Tibial artery (tissue), 4 donors: ENCODE measurements at regions not wholly inside any gene's neighbourhood (a gene's known extent, or its start where the extent isn't known, plus 50 kb on each side); places are given as distances from the start of the nearest gene placed in this dataset.

ENCODE experiments used
- DNase-seq, 2 donors: peaks; one replicate each; pipeline ENCODE4 v3.0.0-alpha.2; 2019
- H3K27ac ChIP-seq, 2 donors: fragments of 200-600 bp; sonication (generic) in 1 of 2; 1 replicate in 1 of 2; 2 replicates in 1 of 2; pipeline ENCODE4 v1.5.1; 2018 to 2019; ENCODE audit warnings: mild to moderate bottlenecking in 1 of 2
- H3K27me3 ChIP-seq, 2 donors: fragments of 200-600 bp; sonication (generic) in 1 of 2; one replicate each; pipeline versions ENCODE4 v1.5.1 to v1.6.0; 2016 to 2019
- H3K36me3 ChIP-seq, 3 donors: fragments of 200-600 bp; sonication (generic) in 2 of 3; one replicate each; pipeline ENCODE4 v1.5.1; 2016 to 2019; ENCODE audit warnings: mild to moderate bottlenecking in 2 of 3
- H3K4me1 ChIP-seq, 4 donors: fragments of 200-600 bp; sonication (generic) in 2 of 4; 1 replicate in 3 of 4; 2 replicates in 1 of 4; pipeline ENCODE4 v1.5.1; 2016 to 2019
- H3K4me3 ChIP-seq, 2 donors: fragments of 200-600 bp; sonication (generic) in 1 of 2; 1 replicate in 1 of 2; 2 replicates in 1 of 2; pipeline ENCODE4 v1.5.1; 2018 to 2019; ENCODE audit warnings: mild to moderate bottlenecking in 2 of 2
- H3K9me3 ChIP-seq, 3 donors: fragments of 200-600 bp; sonication (generic) in 1 of 3; one replicate each; pipeline ENCODE4 v1.5.1; 2016 to 2019
- intact Hi-C: fragments of 100-400 bp; cut with DNase I; formaldehyde crosslinking; loops from one replicate; pipeline ENCODE4 v1.15.0; 2023; ENCODE audit warnings: low total_unique reads
- TF ChIP-seq, protein P1 (sequence below), 2 experiments: fragments of 200-600 bp in 1 of 2; fragments of 450-650 bp in 1 of 2; IDR thresholded peaks; one replicate each; pipeline ENCODE4 v1.5.1; 2017 to 2019; ENCODE audit warnings: antibody characterized with exemption in 2 of 2, mild to moderate bottlenecking in 1 of 2, moderate library complexity in 1 of 2

DNA sequence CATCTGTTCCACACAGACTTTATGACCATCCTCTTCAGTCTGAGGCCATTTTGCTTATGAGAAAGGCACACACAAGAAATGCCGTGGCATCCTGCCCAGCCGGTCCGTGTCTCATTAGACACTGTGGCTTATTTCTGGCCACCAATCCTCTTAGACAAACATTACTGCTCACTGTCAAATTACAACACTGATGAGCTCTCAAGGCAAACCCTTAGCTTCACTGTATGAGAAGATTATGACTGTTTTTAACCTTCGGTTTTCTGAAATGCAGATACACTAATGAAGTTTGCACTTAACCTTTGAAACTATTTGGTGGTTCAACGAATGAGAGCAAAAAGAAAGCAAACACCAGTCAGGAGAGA lies 50.5 kb upstream of the DST start:
- Histone ChIP-seq H3K4me1 (peaks cover 0 to 49% (median 9%) of the 10 kb centered on the region in 4 donors), H3K4me3 (peak overlapping the region; percentile 43 to 49)
- intact Hi-C loops: no loop called here

DNA sequence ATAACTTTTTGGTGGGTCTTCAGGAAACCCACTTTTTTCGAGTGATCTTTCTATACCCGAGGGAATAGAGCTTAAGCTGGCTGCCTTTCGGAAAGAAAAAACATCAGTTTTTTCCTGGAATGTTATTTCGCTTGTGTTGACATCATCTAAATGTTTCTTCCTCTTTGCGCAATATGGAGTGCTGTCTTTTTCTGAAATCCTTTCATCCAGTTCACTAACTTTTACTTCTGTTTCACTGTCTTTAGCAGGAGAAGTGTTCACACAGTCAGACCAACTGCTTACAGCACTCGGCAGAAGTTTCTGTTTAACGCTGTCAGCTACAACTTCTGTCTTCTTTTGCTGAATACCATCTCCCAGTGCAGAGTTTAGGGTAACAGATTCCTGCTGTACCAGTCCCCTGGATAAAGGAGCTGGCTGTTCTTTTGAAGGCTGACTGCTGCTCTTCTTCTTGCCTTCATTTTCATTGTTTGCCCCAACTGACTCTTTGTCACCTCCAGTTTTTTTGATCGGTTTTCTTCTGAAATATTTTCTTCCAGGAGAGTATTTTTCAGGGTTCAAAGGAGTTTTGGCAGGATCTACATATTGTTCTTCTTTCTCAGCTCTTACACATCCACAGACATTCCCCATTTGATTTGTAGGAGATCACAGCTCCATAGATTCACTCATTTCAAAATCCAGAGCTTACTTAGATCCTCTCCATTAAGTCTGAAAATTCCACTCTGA lies 50.0 kb upstream of the DST start:
- H3K4me3 ChIP-seq: peak overlapping the region; percentile 43 to 49
- H3K9me3 ChIP-seq: no peaks in the 10 kb centered on the region
- H3K27ac ChIP-seq: peak overlapping the region; percentile 79 to 80
- no peak for DNase-seq
- TF ChIP-seq, protein P1, sequence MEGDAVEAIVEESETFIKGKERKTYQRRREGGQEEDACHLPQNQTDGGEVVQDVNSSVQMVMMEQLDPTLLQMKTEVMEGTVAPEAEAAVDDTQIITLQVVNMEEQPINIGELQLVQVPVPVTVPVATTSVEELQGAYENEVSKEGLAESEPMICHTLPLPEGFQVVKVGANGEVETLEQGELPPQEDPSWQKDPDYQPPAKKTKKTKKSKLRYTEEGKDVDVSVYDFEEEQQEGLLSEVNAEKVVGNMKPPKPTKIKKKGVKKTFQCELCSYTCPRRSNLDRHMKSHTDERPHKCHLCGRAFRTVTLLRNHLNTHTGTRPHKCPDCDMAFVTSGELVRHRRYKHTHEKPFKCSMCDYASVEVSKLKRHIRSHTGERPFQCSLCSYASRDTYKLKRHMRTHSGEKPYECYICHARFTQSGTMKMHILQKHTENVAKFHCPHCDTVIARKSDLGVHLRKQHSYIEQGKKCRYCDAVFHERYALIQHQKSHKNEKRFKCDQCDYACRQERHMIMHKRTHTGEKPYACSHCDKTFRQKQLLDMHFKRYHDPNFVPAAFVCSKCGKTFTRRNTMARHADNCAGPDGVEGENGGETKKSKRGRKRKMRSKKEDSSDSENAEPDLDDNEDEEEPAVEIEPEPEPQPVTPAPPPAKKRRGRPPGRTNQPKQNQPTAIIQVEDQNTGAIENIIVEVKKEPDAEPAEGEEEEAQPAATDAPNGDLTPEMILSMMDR (IDR thresholded peaks at IDR 0.05): no peak
- no peaks in the 10 kb centered on the region for H3K27me3 ChIP-seq
- H3K36me3 ChIP-seq: no peaks in the 10 kb centered on the region
- intact Hi-C loops: no loop called here
- H3K4me1 ChIP-seq: peaks cover 0 to 54% (median 12%) of the 10 kb centered on the region in 4 donors

More for the DNA sequence above, 50.5 kb upstream of the DST start:
- peak; percentile 89 to 91 for DNase-seq
- peak overlapping the region; percentile 79 to 80 for H3K27ac ChIP-seq
- TF ChIP-seq, protein P1 (IDR thresholded peaks at IDR 0.05): no peak
- no peaks in the 10 kb centered on the region for H3K9me3 ChIP-seq
- H3K36me3 ChIP-seq: no peaks in the 10 kb centered on the region
- H3K27me3 ChIP-seq: no peaks in the 10 kb centered on the region
